ENCODE measurements at regions not wholly inside any gene's neighbourhood (a gene's known extent, or its start where the extent isn't known, plus 50 kb on each side); places are given as distances from the start of the nearest gene placed in this dataset.
A peak's percentile ranks its signal among the peaks of the same experiment; 100 is the strongest.
"Not testable (repeated sequence)": the region's sequence is repeated elsewhere in the genome, so short reads cannot be mapped to it uniquely, and the experiment has no call there.

- DNase-seq (ENCODE audit: low read depth in 2 of 3, low spot score in 1 of 3), result not testable (repeated sequence)
These were observed 65.7 kb upstream of the DCD start for GRCh38 chr12:54713876-54714275.

- no peak for DNase-seq (ENCODE audit: low read depth in 2 of 3, low spot score in 1 of 3)
These were observed 63.5 kb upstream of the DCD start for GRCh38 chr12:54711669-54712068.

- no peak for DNase-seq (ENCODE audit: low read depth in 2 of 3, low spot score in 1 of 3)
These were observed 60.7 kb upstream of the DCD start for GRCh38 chr12:54708826-54709225.

- no peak for DNase-seq (ENCODE audit: low read depth in 2 of 3, low spot score in 1 of 3)
These were observed 56.0 kb upstream of the DCD start for GRCh38 chr12:54704202-54704601.

- DNase-seq (ENCODE audit: low read depth in 2 of 3, low spot score in 1 of 3), result peak in 1 of 3 donors; percentile 25
These were observed 53.9 kb upstream of the DCD start for GRCh38 chr12:54701940-54702592.

- no peak for DNase-seq (ENCODE audit: low read depth in 2 of 3, low spot score in 1 of 3)
These were observed 52.7 kb upstream of the DCD start for GRCh38 chr12:54700849-54701248.

- no peak for DNase-seq (ENCODE audit: low read depth in 2 of 3, low spot score in 1 of 3)
These were observed 52.1 kb upstream of the DCD start for GRCh38 chr12:54700301-54700700.

Measured in stimulated activated CD4-positive, alpha-beta T cell treated with anti-CD3 and anti-CD28 coated beads, Interleukin-12 subunit alpha, Interleukin-12 subunit beta, amount 100 ng/mL, for 48 hours (primary cell).